Activated CD8-positive, alpha-beta memory T cell treated with anti-CD3 and anti-CD28 coated beads for 4 hours (primary cell): ENCODE measurements at regions not wholly inside any gene's neighbourhood (a gene's known extent, or its start where the extent isn't known, plus 50 kb on each side); places are given as distances from the start of the nearest gene placed in this dataset.
"Not testable (repeated sequence)": the region's sequence is repeated elsewhere in the genome, so short reads cannot be mapped to it uniquely, and the experiment has no call there.

Experiments used
- DNase-seq, 2 donors: peaks; one replicate each; pipeline ENCODE4 v3.0.0-alpha.2; 2020; ENCODE audit warnings: low read depth in 2 of 2

DNA sequence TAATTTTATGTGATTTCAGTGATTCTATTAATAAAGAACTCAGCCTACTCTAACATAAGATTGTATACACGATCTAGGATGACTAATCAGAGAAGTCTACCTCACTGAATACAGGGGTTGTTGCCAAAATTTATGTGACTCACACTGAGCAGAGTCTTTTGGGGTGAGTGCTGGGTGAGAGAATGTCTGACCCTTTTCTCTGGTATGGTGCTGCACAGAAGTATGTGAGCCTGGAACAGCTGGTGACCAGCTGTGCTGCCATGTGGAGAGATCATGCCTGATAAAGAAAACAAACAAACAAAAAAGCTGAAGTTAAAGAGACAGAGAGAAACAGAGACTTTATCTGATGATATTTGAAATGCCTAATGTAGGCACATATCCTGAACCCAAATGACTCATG is 618.1 kb upstream of the GRIA3 start:
- DNase-seq: no peak

DNA sequence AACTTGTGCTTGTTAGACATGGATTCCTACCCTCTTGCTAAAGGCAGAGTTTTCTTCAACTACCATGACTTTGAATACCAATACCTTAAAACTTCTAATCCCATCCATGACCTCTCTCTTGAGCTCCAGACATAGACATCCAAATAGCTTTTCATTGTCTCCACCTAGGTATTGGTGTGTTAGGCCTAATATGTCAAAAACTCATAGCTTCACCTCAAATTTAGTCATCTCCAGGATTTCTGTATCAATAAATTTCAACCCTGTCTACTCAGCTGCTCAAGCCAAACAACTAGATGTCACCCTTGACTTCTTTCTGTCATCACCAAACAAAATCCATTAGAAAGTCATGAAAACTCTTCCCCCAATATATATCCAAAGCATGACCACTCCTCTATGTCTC is 617.7 kb upstream of the GRIA3 start:
- DNase-seq: no peak

DNA sequence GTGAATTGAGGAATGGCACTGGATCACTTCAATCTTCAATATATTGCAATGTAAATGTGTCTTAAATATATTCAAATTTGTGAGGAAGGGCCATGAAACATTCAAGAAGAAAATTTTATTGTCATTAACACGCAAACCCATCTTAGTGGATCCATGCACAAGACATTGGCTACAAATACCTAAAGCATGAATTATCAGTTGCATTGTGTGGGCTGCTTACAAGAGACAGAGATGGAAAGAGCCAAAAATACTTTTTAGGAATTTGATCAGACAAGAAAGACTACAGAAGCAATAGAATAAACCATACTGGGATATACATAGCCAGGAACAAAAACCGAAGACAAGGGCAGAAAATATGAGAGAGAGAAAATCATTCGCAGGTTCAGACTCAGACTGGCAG is 616.2 kb upstream of the GRIA3 start:
- no peak for DNase-seq

DNA sequence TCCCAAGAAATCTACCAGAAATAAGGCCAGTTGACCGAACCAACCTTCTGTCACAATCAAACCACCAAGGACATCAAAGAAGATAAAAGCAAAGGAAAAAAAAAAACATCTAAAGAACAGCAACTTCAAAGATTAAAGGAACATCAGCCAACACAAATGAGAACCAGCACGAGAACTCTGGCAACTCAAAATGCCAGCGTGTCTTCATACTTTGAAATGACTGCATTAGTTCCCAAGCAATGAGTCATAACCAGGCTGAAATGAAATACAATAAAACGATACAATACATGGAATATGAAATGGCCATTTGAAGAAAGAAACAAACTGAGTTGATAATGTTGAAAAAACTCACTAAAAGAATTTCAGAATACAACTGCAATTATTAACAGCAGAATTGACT is 611.6 kb upstream of the GRIA3 start:
- DNase-seq: no peak

DNA sequence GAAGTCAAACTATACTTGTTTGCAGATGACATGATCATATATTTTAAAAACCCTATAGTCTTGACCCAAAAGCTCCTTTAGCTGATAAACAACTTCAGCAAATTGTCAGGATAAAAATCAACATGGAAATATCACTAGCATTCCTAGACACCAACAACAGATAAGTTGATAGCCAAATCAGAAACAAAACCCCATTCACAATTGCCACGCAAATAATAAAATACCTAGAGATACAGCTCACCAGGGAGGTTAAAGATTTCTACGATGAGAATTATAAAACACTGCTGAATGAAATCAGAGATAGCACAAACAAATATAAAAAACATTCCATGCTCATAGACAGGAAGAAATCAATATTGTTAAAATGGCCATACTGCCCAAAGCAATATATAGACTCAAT is 605.0 kb upstream of the GRIA3 start:
- DNase-seq: no peak

DNA sequence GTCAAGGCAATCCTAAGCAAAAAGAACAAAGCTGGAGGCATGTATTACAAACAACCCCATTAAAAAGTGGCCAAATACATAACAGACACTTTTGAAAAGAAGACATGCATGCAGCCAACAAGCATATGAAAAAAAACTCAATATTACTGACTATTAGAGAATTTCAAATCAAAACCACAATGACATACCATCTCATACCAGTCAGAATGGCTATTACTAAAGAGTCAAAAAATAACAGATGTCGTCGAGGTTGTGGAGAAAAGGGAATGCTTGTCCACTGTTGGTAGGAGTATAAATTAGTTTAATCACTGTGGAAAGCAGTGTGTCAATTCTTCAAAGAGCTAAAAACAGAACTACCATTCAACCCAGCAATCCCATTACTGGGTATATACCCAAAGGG is 604.6 kb upstream of the GRIA3 start:
- DNase-seq: no peak

DNA sequence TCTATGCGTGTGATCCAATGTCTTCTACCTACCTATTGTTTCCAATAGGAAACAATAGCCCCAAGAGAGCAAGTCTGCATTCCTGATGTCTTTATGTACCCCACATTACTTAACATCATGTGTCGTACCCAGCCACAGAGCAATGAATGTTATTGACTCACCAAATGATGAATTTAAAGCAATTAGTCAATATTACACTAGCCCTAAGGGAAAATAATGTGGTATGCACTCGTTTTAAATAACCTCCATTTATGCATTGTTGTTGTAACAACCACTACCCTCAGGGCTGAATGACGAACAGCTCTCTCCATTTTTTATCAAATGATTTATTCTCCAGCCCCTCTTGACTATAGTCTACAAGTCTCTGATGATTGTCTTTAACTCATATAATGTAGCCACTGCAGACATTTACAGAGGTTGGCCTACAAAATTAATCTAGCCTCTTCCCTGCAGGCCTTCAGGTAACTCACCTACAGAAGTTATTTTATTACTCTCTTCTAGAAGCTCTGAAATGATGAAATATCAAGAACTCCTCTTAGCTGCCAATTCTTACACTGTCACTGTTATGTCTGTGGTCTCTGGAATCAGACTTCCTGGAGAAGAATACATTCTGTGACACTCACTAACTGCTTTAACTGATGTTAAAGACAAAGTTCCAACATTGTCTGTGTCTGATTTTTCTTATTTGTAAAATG is 601.7 kb upstream of the GRIA3 start:
- DNase-seq: no peak

DNA sequence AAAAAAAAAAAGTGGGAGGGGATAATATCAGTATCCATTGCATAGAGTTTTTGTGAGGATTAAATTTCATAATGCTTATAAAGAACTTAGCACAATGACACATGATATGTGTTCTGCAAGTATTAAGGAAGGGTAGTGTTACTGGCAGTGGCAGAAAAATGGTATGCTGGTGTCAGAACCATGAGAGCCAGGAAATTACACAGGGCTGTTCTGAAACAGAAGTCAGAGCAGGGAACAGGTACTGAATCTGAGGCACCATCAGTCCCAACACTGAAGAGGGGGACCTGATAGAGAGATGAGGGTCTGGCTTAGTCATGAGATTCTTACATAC is 601.1 kb upstream of the GRIA3 start:
- no peak for DNase-seq

DNA sequence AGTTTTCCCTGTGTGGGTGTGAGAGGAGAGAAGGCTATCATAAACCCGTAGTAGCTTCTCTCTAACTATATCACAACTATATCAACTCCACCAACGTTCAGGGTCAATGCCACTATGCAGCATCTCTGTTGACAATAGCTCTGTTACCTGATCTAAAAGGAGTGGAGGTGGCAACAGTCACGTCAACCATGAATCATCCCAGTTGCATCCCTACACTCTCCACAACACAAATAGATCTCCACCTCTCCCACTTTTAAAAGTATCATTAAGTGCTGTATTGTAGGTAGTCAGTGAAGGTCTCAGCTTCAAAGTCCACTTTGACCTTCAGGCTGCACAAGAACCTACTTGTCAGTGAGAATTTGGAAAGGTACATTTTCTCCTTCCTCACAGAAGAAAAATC is 600.5 kb upstream of the GRIA3 start:
- DNase-seq: no peak

DNA sequence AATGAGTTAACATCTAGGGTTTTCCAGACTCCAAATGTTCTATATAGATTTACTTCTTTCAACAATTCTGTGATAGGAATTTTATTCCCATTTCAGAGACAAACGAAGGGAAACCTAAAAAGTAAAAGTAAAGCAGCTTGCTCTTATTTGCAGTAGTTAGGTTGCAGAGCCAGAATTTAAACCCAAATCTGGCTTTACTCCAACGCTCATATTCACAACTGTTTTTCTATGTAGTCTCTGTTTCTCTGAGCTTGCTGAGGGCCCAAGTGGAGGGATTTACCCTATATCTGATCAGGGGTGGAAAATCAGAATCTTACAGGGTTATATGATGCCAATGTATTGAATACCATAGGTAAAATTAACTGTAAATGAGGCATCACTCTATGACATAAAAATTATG is 599.1 kb upstream of the GRIA3 start:
- no peak for DNase-seq

DNA sequence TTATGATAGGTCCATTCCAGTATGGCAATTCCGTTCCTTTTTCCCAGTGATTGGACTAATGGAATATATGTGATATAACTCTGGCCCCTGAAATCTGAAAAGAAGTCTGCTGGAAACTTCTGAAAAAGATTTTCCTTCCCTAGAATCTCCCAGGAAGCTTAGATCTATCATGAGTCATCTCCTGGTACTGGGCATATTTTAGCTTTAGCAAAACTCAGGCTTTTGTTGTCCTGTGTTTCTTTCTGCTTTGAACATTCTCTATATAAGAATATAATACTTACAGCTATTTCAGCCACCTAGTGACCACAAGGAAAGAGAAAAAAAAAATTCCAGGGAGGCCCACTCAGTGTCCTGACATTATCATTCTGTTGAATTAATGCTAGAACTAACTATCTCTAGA is 597.2 kb upstream of the GRIA3 start:
- DNase-seq: no peak

DNA sequence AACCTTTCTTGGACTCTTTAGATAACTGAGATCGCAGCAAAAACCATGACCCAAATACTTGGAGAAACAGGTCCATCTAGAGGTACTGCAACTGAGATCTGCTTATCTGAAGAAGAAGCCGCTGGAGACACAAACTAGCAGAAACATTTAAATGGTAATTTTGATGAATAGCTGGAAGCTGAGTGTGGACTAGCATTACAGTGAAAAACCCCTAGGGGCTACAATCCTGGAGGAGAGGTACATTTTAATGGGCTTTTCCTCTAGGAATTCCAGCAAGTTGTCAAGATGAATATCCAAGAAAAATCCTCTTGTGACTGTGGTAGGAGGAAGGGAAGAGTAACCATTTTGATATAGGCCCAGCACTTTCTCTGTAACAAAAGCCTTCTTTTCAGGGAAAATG is 592.5 kb upstream of the GRIA3 start:
- no peak for DNase-seq

DNA sequence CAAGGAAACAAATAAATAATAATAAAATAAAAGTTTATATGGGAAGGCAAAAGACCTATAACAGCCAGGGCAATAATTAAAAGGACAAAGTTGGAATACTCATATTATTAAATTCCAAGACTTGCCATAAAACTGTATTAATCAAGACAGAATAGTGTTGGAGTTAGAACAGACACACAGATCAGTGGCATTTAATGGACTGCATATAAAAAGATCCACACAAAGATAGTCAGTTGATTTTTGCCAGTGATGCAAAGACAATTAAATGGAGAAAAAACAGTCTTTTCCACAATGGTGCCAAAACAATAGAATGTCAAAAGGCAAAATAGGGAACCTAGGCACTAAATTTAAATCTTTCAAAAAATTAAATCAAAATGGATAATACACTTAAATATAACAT is 587.1 kb upstream of the GRIA3 start:
- DNase-seq: no peak

DNA sequence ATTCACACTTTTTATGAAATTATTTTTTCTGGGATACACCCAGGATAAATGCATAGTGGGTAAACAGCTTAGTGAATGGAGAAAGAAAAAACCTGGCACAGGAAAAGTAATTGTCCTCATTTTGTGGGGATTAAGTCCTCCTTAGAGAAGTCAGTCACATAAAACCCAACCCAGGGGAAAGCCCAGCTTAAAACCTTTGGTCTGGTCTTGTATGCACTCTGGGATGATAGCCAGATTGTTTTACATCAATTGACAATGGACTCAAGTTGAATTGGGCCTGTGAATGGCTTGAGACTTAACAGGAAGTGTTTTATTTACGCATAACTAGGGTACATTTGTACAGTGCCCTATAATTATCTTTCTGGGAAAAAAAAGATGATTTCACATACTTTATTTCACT is 561.3 kb upstream of the GRIA3 start:
- no peak for DNase-seq

DNA sequence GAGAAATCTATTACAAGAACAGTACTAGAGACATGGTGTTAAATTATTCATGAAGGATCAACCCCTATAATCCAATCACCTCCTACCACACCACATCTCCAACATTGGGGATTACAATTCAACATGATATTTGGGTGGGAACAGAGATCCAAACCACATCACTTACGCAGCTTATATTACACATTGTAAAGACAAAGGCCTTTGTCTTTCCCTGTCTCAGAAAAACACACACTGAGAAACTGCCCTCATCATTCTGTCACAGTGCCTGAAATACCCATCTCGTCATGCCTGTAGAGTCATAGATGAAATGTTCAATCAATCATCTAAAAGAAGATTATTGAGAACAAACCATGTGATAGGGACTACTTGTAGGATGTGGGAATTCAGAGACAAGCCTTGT is 558.8 kb upstream of the GRIA3 start:
- no peak for DNase-seq

DNA sequence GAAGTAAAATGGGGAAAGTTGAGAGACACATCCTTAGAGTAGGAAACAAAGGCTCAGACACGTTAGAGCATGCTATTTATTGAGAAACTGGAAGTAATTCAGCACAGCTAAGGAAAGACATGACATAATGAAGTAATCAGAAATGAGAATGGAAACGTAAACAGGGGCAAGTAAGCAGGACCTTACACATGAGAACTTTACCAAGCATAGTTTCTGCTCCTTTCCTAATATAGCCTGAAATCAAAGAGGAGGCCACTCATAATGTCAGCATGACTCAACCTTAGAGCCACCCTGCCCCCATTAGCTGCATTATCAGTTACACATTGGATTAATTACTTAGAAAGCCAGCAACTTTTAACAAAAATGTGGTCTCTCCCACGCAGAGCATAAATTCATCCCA is 558.3 kb upstream of the GRIA3 start:
- DNase-seq: no peak

DNA sequence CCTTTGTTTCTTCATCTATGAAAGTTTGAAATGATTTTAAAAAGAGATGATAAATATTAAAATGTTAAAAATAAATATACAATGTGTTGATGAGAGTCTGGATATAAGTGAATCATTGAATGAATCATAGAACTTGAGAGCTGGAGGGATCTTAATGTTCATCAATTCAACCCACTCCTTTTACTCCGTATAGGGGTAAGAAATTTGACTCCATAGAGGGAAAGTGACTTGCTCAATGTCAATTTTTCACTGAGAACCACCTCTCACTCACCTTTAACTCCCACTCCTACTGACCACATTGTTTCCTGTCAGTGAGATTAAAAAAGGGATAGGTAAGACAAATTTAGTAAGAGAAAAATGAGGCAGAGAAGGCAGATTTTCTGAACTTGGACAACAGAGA is 557.2 kb upstream of the GRIA3 start:
- no peak for DNase-seq

DNA sequence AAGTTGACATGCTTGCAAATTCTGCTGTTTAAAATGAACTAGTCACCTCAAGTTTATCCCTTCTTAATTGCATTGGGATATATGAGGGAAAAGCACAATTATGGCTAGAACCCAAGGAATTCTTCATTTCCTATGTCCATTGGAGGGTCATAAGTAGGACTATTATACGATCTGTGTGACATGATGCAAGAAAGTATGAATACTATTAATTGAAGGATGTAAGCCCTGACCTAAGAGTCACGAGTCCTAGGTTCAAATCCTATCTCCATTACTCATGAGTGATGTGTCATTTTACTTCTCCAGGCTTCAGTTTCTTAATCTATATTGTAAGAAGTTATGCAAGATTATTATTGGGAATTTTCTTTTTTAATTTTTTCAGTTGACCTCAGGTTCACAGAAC is 542.9 kb upstream of the GRIA3 start:
- no peak for DNase-seq

DNA sequence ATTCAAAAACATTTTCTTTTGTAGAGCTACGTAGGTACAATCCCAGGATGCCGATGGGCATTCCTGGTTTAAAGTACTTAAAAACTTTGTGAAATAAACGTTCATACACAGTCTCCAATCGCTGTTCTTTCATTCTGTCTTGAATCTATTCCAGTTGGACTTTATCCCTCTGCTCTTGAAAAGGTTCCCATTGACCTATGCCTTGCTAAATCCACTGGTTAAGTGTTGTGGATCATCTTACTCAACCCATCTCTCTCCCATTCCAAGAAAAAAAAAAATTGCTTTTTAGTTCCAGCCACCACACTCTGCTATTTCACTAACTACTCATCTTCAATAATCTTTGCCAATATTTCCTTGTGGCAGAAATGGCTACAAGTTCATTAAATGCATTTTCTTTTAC is 542.3 kb upstream of the GRIA3 start:
- no peak for DNase-seq

DNA sequence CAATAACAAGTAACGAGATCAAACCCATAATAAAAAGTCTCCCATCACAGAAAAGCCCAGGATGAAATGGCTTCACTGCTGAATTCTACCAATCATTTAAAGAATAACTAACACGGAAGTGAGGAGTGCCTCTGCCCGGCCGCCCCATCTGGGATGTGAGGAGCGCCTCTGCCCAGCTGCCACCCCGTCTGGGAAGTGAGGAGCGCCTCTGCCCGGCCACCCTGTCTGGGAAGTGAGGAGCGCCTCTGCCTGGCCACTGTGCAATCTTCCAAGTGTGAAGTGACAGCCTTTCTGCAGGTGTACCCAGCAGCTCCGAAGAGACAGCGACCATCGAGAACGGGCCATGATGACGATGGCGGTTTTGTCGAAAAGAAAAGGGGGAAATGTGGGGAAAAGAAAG is 528.8 kb upstream of the GRIA3 start:
- DNase-seq: not testable (repeated sequence)

DNA sequence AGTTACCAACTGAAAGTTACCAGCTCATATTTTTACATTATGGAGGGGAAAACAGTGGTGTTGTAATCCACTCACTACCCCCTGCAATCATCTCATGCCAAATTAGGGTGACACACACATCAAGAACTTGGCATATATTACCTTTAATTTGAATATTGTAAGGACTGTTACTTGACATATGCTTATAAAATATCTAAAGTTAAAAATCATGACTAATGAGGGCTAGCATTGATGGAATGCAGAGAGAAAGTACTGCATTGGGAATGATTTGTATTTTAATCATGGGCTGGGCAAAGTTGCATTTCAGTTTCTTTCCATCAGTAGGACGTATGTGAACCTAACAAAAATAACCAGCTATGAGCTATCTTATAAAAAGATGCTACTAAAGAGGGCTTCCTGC is 517.5 kb upstream of the GRIA3 start:
- no peak for DNase-seq

DNA sequence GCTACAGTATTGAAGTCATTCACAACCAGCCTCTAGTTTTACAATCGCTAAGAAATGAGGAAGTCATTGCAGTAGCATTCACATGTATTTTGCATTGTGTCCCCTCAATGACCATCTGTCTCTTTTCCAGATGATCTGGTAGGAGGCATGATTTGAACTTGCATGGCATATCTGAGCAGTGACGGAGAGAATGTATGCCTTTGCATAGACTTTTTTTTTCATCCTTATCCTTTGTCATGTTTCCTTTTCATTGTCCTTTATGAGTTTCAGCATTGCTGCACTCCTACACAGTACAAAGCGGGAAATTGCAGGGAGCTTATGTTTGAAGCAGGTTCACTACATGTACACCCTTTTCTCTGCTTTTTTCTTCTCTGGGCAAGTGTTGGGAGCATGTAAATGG is 516.4 kb upstream of the GRIA3 start:
- no peak for DNase-seq

DNA sequence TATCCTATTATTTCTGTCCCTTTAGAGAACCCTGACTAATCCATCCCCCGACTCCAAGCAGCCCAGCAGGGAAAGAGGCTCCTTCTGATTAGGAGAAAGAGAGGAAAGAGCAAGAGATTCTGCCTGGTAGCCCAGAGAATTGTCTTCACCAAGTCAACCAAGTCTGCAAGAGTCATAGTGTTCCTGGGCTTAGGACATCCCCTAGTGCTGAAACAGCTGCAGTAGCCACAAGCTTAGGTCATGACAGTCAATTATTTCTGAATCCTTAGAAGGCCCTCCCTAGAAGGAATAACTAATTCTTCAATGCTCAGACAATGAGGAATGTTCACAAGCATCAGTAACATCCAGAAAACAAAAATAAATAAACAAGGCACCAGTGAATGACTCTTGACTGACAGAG is 480.3 kb upstream of the GRIA3 start:
- DNase-seq: no peak

DNA sequence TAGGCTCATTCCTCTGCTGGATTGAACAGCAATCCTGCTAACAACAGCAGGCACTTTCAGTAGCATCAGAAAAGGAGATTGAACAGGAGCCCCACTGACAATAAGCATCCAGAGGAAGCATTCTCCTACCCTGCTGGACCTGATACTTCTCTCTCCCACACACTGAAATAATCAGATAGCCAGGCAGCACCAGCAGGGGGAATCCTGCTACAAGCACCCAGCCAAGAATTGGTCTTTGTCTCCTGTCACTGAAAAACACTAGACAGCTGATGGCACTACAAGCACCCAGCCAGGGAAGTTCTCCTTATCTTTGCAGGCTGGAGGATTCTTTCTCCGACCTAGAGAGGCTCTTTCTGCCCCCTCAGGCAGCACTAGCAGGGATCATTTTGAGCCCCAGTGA is 444.3 kb upstream of the GRIA3 start:
- DNase-seq: no peak

DNA sequence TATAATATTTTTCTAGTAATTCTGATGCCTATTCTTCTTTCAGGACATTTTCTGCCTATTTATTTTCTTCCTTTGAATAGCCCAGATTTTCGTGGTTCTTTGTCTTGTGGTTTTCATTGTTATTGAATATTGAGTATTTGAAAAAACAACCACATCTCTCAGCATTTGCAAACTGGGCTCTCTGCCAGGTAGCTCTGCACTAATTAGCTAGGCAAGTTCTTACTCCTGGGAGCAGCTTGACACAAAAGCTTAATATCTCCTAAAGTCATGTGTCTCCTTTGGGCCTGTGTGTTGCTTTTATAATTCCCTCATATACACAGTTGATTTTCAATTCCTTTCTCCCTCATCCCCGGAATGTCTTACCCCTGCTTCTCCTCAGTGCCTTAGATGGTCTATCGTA is 413.5 kb upstream of the GRIA3 start:
- DNase-seq: no peak
